SU-DHL-6 (cell line): ENCODE measurements at regions not wholly inside any gene's neighbourhood (a gene's known extent, or its start where the extent isn't known, plus 50 kb on each side); places are given as distances from the start of the nearest gene placed in this dataset.

Experiments
- H2AFZ ChIP-seq: fragments of 200-600 bp; sonication (generic); 2 replicates; pipeline ENCODE4 v1.6.1; 2014; ENCODE audit warnings: low read depth, mild to moderate bottlenecking, moderate library complexity, mixed read lengths, antibody characterized with exemption, low read length; ENCODE audit not compliant: severe bottlenecking
- H3F3A ChIP-seq: fragments of 200-600 bp; shearing (Covaris generic); 2 replicates; pipeline ENCODE4 v1.6.0; 2016; ENCODE audit warnings: antibody characterized with exemption, mild to moderate bottlenecking; ENCODE audit not compliant: insufficient read depth
- H3K27ac ChIP-seq: fragments of 200-600 bp; sonication (generic); 2 replicates; pipeline ENCODE4 v1.5.1; 2016; ENCODE audit warnings: low read depth, mild to moderate bottlenecking, low read length, moderate library complexity, mixed read lengths
- H3K27me3 ChIP-seq: fragments of 200-600 bp; sonication (generic), shearing (Covaris generic); 2 replicates; pipeline ENCODE4 v1.6.0; 2014; ENCODE audit warnings: mild to moderate bottlenecking, low read length
- H3K36me3 ChIP-seq: fragments of 200-600 bp; sonication (generic); 2 replicates; pipeline ENCODE4 v1.6.1; 2014; ENCODE audit warnings: mild to moderate bottlenecking, low read length, mixed read lengths
- H3K4me2 ChIP-seq: fragments of 300-600, 200-600 bp; shearing (Covaris generic), sonication (generic); 2 replicates; pipeline ENCODE4 v1.6.0; 2014; ENCODE audit warnings: low read length, low read depth, mild to moderate bottlenecking; ENCODE audit not compliant: poor library complexity, severe bottlenecking
- H3K4me3 ChIP-seq: fragments of 200-600 bp; sonication (generic); 2 replicates; pipeline ENCODE4 v1.5.1; 2014; ENCODE audit warnings: antibody characterized with exemption, low read length, mild to moderate bottlenecking, mixed read lengths; ENCODE audit not compliant: insufficient read depth, poor library complexity, severe bottlenecking
- H3K79me2 ChIP-seq: fragments of 200-600 bp; sonication (generic); 2 replicates; pipeline ENCODE4 v1.6.1; 2014; ENCODE audit warnings: mild to moderate bottlenecking, low read length, moderate library complexity; ENCODE audit not compliant: insufficient read depth
- H3K9ac ChIP-seq: fragments of 200-600 bp; sonication (generic); 2 replicates; pipeline ENCODE4 v1.7.0; 2014; ENCODE audit warnings: mild to moderate bottlenecking, low read length
- H3K9me2 ChIP-seq: fragments of 200-600 bp; sonication (generic); replicated peaks from 2 replicates; pipeline ENCODE4 v1.6.1; 2014; ENCODE audit warnings: low read length; ENCODE audit not compliant: insufficient read depth
- H3K9me3 ChIP-seq: fragments of 200-600 bp; sonication (generic); 2 replicates; pipeline ENCODE4 v1.6.1; 2014; ENCODE audit warnings: low read length, mixed read lengths; ENCODE audit not compliant: insufficient read depth
- H4K20me1 ChIP-seq: fragments of 200-600 bp; sonication (generic); 2 replicates; pipeline ENCODE4 v1.6.1; 2014; ENCODE audit warnings: low read depth, mild to moderate bottlenecking, antibody characterized with exemption, low read length, moderate library complexity, mixed read lengths
- EZH2phosphoT487 ChIP-seq: fragments of 200-600 bp; sonication (generic), shearing (Covaris generic); conservative IDR thresholded peaks from 2 replicates; pipeline ENCODE4 v1.6.1; 2018; ENCODE audit warnings: mild to moderate bottlenecking, antibody characterized with exemption, low read length, moderate library complexity, mixed read lengths
- TF ChIP-seq, protein P1 (sequence below): fragments of 200-600 bp; sonication (generic); IDR thresholded peaks from one replicate; pipeline ENCODE4 v1.5.1; 2017; ENCODE audit warnings: antibody characterized with exemption, mild to moderate bottlenecking, low read length, moderate library complexity; ENCODE audit not compliant: insufficient read depth, poor library complexity, severe bottlenecking

- no peak for TF ChIP-seq EZH2phosphoT487
- TF ChIP-seq, protein P1, sequence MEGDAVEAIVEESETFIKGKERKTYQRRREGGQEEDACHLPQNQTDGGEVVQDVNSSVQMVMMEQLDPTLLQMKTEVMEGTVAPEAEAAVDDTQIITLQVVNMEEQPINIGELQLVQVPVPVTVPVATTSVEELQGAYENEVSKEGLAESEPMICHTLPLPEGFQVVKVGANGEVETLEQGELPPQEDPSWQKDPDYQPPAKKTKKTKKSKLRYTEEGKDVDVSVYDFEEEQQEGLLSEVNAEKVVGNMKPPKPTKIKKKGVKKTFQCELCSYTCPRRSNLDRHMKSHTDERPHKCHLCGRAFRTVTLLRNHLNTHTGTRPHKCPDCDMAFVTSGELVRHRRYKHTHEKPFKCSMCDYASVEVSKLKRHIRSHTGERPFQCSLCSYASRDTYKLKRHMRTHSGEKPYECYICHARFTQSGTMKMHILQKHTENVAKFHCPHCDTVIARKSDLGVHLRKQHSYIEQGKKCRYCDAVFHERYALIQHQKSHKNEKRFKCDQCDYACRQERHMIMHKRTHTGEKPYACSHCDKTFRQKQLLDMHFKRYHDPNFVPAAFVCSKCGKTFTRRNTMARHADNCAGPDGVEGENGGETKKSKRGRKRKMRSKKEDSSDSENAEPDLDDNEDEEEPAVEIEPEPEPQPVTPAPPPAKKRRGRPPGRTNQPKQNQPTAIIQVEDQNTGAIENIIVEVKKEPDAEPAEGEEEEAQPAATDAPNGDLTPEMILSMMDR, result no peak
- Histone ChIP-seq H3K4me2 (no peak overlapping the region), H3K4me3 (no peak overlapping the region), H3K9me2 (no peaks in the 10 kb centered on the region), H4K20me1 (no peaks in the 10 kb centered on the region), H3K27me3 (no peaks in the 10 kb centered on the region), H3K9ac (no peak overlapping the region), H3K36me3 (no peaks in the 10 kb centered on the region), H3K79me2 (no peaks in the 10 kb centered on the region), H3K27ac (no peak overlapping the region), H3F3A (no peaks in the 10 kb centered on the region), H2AFZ (no peak overlapping the region), H3K9me3 (no peaks in the 10 kb centered on the region)
Observed at GRCh38 chr1:91071838-91072237, 50.0 kb upstream of the ZNF644 start.
